BE2C (cell line): ENCODE measurements at regions not wholly inside any gene's neighbourhood (a gene's known extent, or its start where the extent isn't known, plus 50 kb on each side); places are given as distances from the start of the nearest gene placed in this dataset.

Experiments
- DNase-seq: peaks from one replicate; pipeline ENCODE4 v3.0.0-alpha.2; 2020
- H3K27me3 ChIP-seq: fragments of 250-450 bp; sonication (Bioruptor Pico); 2 replicates; pipeline ENCODE4 v1.5.1; 2020; ENCODE audit warnings: mild to moderate bottlenecking
- H3K36me3 ChIP-seq: fragments of 250-450 bp; sonication (Bioruptor Pico); 2 replicates; pipeline ENCODE4 v1.5.1; 2020; ENCODE audit warnings: mild to moderate bottlenecking
- H3K4me1 ChIP-seq: fragments of 250-450 bp; sonication (Bioruptor Pico); 2 replicates; pipeline ENCODE4 v1.5.1; 2020
- H3K4me3 ChIP-seq: 2 replicates; pipeline ENCODE4 v1.5.1; 2011; ENCODE audit warnings: low read depth, low read length
- H3K9me3 ChIP-seq: fragments of 250-450 bp; sonication (Bioruptor Pico); 2 replicates; pipeline ENCODE4 v1.5.1; 2020
- CTCF ChIP-seq: IDR thresholded peaks from 2 replicates; pipeline ENCODE4 v1.5.1; 2012; ENCODE audit warnings: mild to moderate bottlenecking, low read depth, low read length

GRCh38 chr11:133669371-133670053 is 137.2 kb upstream of the OPCML start:
- no peak for TF ChIP-seq CTCF
- H3K9me3 ChIP-seq = no peaks in the 10 kb centered on the region
- no peaks in the 10 kb centered on the region for H3K36me3 ChIP-seq
- H3K4me1 ChIP-seq = no peaks in the 10 kb centered on the region
- H3K27me3 ChIP-seq = no peaks in the 10 kb centered on the region
- no peak overlapping the region for H3K4me3 ChIP-seq
- DNase-seq = no peak

GRCh38 chr11:133663135-133663985 is 131.1 kb upstream of the OPCML start:
- Histone ChIP-seq H3K4me3 (no peak overlapping the region), H3K4me1 (no peaks in the 10 kb centered on the region), H3K36me3 (no peaks in the 10 kb centered on the region), H3K27me3 (peaks cover 6% of the 10 kb centered on the region), H3K9me3 (no peaks in the 10 kb centered on the region)
- no peak for DNase-seq
- no peak for TF ChIP-seq CTCF

- Histone ChIP-seq H3K4me1 (no peaks in the 10 kb centered on the region), H3K36me3 (no peaks in the 10 kb centered on the region), H3K4me3 (no peak overlapping the region), H3K9me3 (no peaks in the 10 kb centered on the region), H3K27me3 (peaks cover 6% of the 10 kb centered on the region)
- DNase-seq = no peak
- TF ChIP-seq CTCF = no peak
These were observed 129.5 kb upstream of the OPCML start for GRCh38 chr11:133661846-133662245.

GRCh38 chr11:133660202-133660568 is 127.9 kb upstream of the OPCML start:
- no peaks in the 10 kb centered on the region for H3K4me1 ChIP-seq
- H3K4me3 ChIP-seq = no peak overlapping the region
- no peaks in the 10 kb centered on the region for H3K36me3 ChIP-seq
- DNase-seq = no peak
- TF ChIP-seq CTCF = no peak
- no peaks in the 10 kb centered on the region for H3K9me3 ChIP-seq
- peaks cover 14% of the 10 kb centered on the region for H3K27me3 ChIP-seq

- Histone ChIP-seq H3K4me3 (no peak overlapping the region), H3K36me3 (no peaks in the 10 kb centered on the region), H3K4me1 (no peaks in the 10 kb centered on the region), H3K27me3 (peaks cover 19% of the 10 kb centered on the region), H3K9me3 (no peaks in the 10 kb centered on the region)
- DNase-seq = no peak
- no peak for TF ChIP-seq CTCF
These were observed 127.4 kb upstream of the OPCML start for GRCh38 chr11:133659538-133660201.
